K562 (cell line): ENCODE measurements at regions not wholly inside any gene's neighbourhood (a gene's known extent, or its start where the extent isn't known, plus 50 kb on each side); places are given as distances from the start of the nearest gene placed in this dataset.

Experiments used
- RBM15 ChIP-seq: fragments of 200-400 bp; formaldehyde crosslinking; IDR thresholded peaks from 2 replicates; pipeline ENCODE4 v1.6.1; 2018; ENCODE audit warnings: mild to moderate bottlenecking, low read length, moderate library complexity; ENCODE audit not compliant: insufficient read depth
- RERE ChIP-seq: sonication (generic); formaldehyde crosslinking; IDR thresholded peaks from 2 replicates; pipeline ENCODE4 v1.8.0; 2023; ENCODE audit warnings: missing genetic modification reagents, mild to moderate bottlenecking, borderline replicate concordance
- TOE1 ChIP-seq, 2 experiments: fragments of 450-650 bp in 1 of 2; sonication (generic) in 1 of 2; formaldehyde crosslinking in 1 of 2; IDR thresholded peaks; 2 replicates each; pipeline versions ENCODE4 v1.7.1 to v1.8.0; 2016 to 2022; ENCODE audit warnings: borderline replicate concordance in 2 of 2, mild to moderate bottlenecking in 2 of 2, antibody characterized with exemption in 1 of 2, inconsistent platforms in 1 of 2, low read depth in 1 of 2, missing genetic modification reagents in 1 of 2, moderate library complexity in 1 of 2
- U2AF1 ChIP-seq: fragments of 200-400 bp; formaldehyde crosslinking; optimal IDR thresholded peaks from 2 replicates; pipeline ENCODE3; 2017; ENCODE audit warnings: mild to moderate bottlenecking, low read depth, low read length, moderate library complexity
- ZNF592 ChIP-seq: fragments of 450-650 bp; IDR thresholded peaks from 2 replicates; pipeline ENCODE4 v1.6.1; 2017; ENCODE audit warnings: antibody characterized with exemption, mild to moderate bottlenecking

- TF ChIP-seq ZNF592: no peak
- no peak for TF ChIP-seq U2AF1
- no peak for TF ChIP-seq RERE (CRISPR knock-in tag)
- no peak for TF ChIP-seq TOE1 (IDR thresholded peaks at IDR 0.05; ENCODE audit: borderline replicate concordance)
- no peak for TF ChIP-seq TOE1 (CRISPR knock-in tag; IDR thresholded peaks at IDR 0.05; ENCODE audit: borderline replicate concordance, low read depth)
- no peak for TF ChIP-seq RBM15
Observed at GRCh38 chr15:37245358-37245757, 145.0 kb upstream of the MEIS2 start (continued).
